CD4-positive, alpha-beta T cell treated with Interleukin-6 for 4 hours (primary cell): ENCODE measurements at regions not wholly inside any gene's neighbourhood (a gene's known extent, or its start where the extent isn't known, plus 50 kb on each side); places are given as distances from the start of the nearest gene placed in this dataset.

Source experiments
- DNase-seq: peaks from one replicate; pipeline ENCODE4 v3.0.0-alpha.2; 2020; ENCODE audit warnings: mixed read lengths

DNA sequence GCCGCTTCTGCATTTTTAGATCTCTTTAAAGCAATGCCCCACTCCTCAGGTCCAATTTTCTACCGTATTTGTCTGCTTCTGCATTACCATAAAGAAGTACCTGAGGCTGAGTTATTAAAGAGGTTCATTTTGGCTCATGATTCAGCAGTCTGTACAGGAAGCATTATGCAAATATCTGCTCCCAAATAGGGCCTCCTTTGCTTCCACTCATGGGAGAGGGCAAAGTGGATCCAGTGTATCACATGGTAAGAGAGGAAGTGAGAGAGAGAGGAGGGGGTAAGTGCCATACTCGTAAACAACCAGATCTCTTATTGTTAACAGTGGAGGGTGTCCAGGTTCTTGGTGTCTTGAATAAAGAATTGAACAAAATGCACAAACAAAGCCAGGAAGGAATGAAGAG is 316.1 kb upstream of the SEL1L start:
- no peak for DNase-seq

DNA sequence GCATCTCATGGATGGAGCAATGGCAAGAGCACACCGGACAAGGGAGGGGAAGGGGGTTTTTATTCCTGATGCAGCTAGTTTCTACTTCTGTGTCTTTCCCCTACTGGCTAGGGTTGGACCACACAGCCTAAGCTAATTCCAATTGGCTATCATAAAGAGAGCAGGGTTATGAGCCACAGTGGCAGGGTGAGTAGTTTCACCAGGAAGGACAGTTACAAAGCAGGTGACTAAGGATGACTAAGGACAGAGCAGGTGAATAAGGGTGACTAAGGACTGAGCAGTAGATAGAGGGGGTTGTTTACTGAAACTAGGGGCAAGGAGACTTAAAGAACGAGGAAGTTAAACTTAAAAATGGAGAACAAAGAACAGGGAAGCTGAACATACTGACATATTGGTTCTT is 321.4 kb upstream of the SEL1L start:
- DNase-seq, result no peak

DNA sequence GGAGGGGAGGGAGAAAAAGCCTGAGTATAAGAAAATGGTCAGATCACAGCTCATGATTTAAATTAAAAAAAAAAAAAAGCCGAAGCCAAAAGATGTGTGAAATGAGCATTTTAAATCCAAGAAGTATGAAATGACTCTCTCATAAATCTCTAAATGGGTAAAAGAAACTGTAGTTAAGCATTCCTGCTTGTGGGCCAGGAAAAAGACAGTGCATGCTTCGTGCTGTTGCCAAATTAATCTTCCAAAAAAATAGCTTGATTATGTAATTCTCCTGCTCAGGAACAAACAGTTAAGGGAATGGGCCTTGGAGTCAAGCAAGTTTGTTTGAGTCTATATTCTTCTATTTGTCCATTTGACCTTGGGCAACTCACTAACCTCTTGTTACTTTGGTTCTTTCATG is 325.4 kb upstream of the SEL1L start:
- DNase-seq, result no peak

DNA sequence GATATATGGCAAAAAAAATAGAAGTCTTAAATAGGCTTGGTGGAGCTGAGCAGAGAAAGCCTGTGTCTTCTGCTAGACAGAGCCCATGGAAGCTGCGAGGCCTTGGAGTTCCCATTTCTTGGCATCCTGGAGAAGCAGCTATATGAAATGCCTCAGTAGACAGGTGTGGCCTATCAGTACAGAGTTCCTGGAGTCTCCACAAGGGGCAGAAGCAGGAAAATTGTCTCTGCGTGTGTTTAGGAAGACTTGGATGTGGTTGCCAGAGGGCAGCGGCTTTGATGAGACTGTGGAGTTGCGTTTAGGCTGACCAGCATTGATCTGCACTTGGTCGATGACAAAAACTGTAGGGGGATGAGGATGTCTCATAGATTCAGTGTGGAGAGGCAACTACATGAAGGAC is 334.5 kb upstream of the SEL1L start:
- no peak for DNase-seq

DNA sequence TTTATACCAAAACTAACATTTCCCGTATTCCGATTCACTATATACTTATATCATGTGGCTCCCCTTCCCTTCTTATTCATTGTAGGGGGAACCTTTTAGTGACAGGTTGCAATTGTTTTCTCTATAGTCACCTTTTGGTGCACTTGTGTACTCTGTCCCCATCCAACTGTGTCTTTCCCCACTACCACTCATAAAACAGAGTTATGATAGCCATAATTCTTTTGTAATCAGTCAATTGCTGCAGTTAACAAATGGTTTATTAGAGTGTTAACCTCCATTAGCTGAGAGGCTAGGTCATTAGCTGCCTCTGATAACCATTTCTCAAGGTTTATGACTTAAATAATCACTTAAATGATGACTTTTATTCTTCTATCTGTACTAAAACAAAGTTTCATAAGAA is 338.1 kb upstream of the SEL1L start:
- DNase-seq, result no peak

DNA sequence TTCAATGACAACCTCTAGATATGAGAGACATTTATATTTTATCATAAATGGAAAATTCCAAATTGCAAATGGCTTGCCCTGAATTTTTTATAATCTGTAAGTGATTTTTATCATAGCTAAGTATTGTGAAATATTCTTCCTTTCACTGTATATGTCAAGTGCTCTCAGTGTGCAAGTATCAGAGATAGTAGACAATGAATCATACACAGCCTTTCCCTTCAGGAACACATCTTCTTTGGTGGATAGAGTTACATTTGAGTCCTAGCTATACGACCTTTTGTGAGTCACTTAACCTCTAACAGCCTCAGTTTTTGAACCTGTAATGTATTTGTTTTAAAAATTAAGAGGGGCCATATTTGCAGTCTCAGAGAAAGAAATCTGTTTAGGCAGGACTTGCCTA is 350.7 kb upstream of the SEL1L start:
- no peak for DNase-seq

DNA sequence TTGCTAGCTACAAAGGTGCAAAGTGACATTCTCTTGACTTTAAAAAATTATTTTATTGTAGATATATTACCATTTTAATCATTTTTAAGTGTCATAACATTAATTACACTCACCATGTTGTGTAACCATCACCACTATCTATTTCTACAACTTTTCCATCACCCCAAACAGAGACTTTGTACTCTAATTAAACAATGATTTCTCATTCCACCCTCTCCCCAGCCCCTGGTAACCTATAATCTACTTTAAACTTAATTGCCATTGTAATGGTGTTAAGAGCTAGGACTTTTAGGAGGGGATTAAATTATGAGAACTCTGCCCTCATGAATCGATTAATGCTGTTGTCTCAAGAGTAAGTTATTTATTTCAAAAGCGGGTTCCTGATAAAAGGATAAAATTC is 352.9 kb upstream of the SEL1L start:
- DNase-seq, result no peak

DNA sequence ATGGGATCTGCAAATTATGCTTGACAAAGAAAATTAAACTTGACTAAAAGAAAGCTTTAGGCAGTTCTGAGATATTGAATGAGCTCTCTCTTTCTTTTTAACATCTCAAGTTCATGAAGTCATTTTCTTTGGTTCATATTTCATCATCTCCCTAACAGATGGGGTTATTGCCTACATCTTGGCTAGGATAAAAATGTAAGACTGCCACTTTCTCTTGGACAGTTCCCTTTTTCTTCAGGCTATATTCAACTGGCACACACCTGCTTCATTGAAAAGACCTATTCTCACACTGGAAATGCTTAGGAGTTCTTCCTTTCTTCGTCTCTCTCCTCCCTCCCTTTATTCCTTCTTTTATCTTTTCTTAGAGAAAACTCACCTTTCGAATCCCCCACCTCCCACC is 355.9 kb upstream of the SEL1L start:
- DNase-seq, result no peak

DNA sequence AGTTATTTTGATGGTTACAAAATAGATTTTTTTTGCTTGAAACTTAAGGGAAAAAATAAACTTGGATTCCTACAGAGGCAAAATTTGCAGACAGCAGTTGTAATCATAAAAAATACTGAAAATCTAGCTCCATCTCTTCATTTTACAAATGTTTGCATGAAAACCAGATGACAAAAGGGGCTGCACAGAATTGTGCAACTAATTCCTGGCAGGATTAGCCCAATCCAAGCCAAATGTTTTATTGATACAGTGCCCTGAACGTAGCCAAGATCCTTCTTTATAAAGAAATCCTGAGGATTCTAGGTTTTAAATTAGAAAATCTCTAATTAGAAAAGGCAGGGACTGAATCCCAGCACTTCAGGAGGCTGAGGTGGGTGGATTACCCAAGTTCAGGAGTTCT is 356.4 kb upstream of the SEL1L start:
- DNase-seq, result no peak

DNA sequence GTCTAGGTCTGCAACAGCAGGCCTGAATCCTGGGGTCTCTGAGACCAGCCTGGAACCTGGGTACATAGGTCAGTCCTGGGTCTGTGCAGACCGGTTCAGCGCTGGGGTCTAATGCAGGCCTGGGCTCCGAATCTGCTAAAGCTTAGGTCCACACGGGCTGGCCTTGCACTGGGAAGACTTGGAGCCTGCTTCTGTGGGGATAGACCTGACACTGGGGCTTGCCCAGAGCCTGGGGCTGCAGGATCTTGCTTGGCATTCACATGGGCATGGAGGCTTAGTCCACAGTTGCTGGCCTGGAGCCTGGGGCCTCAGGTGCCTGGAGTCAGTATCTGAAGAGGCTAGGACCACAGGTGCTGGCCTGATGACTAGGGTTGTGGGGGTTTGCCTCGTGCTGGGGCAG is 369.8 kb upstream of the SEL1L start:
- no peak for DNase-seq

DNA sequence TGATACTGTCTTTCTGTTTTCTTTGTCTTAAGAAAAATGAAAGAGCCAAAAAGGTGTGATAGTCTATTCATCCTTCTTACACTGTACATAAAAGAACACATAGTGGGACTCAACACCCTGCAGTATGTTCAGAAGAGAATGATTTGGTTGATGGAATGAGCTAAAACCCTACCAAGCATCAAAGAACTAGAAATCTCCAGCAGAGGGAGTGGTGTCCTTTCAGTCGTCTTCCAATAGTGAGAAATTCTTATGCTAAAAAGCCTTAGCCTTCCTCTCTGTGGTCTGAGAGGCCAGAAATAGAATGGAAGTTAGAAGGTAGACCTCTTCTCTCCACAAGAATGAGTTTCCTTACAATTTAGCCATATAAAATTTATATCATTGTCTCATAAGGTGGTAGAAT is 393.4 kb upstream of the SEL1L start:
- no peak for DNase-seq

DNA sequence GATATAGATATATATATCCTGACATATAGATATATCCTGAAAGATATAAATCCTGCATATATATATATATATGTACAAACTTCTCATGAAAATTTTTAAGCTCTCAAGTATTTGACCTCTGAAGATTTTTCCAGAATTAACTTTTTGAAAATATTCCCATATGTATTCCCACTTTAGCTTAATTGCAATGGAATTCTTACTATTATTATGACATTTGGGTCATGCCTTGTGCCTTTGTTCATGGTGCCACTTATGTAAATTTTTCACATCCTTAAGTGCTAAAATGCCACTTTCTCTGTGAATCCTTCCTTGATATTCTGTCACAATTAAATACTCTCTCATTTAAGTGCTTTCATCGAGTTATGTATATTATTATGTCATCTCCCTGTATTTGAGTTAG is 398.2 kb upstream of the SEL1L start:
- DNase-seq, result no peak

DNA sequence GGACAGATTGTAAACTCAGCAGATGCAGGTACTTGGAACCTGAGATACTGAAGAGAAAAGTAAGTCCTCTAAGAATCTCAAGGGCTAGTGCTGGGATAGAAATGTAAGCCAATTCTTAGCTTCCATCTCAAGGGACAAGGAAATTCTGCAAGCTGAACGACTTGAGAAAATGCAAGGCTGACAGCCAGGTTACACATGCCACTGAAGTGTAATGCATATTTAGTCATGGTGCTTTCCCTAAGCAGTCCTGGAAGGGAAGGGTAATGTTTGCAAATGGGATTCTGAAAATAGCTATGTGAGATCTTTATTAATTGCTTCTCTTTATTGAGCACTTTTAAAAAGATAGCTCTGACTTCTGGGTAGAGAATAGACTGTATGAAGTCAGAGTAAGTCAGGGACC is 402.7 kb upstream of the SEL1L start:
- DNase-seq, result no peak

DNA sequence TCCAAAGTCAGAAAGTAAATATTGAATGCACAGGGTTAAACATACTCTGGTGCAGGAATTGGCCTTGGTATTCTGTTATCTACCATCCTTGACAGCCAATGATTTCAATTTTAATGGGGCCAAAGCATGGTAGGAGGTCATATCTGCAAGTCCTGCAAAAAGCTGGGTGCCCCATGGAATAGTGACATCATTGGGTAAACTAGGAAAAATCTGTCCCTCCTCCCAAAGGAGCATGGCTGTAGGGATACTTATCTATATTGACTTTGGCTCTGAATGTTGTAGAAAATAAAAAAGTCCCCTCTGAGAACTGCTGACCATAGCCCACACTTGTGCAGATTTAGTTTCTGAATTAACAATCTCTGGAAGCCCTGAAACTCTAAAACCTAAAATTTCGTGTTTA is 403.2 kb upstream of the SEL1L start:
- DNase-seq, result no peak

DNA sequence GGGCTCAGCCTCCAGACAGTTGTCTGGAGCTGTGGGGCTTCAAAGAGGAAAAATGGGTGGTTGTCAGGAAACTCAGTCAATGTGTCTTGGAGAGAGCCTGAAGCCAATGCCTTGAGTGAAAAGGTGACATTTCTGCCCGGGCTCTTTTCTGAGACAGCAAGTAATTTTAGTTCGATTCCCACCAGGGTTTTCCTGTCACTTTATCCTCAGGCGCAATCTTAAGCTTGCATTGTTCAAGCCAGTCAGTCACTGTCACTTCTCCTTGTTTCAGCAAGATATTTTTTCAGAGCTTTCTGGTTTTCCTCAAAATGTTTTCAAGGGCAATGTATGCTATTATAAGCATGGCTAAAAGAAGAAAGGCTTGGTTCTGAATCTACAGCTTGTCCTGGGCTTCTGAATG is 404.7 kb upstream of the SEL1L start:
- DNase-seq, result no peak

DNA sequence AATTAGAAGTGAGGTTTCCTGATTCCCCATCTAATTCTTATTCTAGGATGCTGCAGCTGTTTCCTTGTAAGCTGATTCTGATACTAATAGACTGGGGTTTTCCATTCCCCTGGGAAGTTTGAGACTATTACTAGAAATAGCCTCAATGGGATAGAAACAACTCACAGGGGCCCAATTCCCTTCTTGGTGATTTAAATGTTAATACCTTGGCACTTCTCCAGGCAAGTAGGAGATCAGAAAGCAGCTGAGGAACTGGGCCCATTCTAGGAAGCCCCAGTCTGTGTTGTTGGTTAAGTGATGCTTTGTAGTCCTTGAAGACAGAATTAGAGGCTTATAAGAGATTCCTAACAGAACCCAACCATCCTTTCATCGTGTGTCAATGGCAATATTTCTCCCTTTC is 407.0 kb upstream of the SEL1L start:
- DNase-seq, result no peak

DNA sequence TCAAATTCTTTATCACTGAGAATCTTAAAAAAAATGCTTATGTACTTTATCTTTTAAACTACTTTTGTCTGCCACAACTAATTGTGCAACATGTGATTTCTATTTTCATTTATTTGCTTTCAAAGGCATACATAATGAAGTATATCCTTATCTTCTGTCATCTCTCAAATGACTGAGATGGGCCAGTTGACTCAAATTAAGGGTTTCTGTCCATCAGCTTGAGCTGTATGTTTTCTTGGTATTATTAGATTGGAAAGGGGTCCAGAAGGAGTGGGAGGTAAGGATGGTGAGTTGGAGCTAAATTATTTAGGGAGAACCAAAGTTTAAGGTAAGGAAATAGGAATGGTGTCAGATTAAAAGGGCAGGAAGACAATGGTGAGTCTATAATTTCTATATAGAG is 408.4 kb upstream of the SEL1L start:
- no peak for DNase-seq

DNA sequence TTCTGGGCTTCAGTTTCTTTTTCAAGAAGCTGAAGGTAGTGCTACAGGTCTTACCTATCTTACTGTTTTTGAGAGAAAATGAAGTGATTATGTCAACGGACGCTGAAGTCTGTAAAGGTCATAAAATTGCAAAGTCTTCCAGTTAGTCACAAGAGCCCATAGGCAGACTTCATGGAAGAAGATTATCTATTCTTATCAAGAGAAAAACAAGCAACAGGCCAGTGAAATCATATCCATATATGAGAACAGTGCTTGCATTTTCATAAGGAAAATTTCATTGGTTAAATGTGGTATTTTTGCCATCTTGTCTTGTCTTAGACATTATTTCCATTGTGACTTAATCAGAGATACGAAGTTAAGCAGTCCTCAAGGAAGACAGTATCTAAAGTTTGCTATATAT is 412.7 kb upstream of the SEL1L start:
- no peak for DNase-seq

DNA sequence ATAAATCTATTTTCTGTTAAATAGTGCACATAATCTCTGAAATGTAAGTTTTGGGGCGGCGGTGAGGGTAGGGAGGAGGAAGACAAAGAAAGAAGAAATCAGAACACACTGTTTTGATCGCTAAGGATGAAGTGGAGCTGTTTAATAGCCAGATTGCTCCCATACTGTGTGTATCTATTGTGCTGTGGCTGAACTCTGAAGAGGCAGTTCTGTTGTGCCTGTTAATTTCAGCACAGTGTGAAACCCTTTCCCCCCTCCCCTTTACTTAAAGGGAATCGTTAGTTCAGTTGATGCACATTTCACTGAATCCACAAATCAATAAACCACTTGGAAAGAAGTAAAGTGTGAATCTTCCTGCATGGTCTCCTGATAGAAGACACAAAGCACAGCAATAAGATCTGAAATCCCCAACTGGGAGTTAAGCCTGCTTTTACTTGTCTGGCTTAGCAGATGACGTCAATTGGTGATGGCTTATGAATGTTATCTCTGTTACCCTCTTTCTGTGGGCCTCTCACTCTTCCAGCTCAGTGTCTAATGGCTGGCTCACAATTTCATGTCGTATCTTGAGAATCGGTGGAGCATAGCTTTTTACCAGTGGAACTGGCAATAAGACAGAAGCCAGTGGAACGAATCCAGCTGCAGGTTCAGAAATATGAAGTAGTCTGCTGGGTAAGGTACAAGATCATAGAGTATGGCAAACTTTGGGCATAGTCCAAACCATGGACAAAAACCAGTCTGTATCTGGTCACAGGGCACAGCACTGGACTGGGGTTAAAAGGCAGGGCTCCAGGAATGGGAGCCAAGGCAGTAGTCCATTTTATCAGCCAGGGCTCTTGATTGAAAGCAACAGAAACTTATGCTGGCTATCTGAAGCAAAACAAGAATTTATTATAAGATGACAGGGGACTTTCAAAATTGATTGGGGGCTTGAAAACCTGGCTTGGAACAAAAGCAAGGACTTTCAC is 413.5 kb upstream of the SEL1L start:
- no peak for DNase-seq

DNA sequence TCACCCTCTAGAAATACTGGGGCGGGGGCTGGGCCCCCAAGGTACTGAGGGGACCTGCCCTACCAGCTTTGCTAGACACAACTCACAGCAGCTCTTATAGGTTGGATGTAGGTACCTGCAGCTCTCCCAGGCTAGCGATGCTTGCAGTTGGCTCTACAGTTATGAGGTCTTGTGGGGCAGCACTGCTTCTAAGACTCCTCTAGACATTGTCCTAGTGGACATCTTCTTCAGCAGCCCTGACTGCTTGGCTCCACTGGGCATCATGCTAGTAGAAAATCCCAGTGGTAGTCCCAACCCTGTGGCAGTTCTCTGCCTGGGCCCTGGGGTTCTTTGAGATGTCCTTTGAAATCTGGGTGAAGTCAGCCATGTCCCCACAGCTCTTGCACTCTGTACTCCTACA is 419.3 kb upstream of the SEL1L start:
- no peak for DNase-seq

DNA sequence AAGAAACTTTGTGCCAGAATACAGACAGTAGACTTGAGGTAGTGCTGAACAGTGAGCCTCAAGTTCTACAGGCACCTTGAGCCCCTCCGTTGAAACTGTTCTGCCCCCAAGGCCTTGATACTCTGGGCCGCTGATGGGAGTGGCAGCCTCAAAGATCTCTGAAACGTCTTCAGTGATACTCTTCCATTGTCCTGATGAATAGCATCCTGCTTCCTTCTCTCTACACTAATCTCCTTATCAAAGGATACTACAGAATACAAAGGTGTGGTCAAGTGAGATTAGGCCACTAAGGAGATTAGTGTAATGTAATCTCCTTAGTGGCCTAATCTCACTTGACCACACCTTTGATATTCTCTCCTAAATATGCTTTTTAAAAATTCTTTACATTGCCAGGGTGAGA is 419.8 kb upstream of the SEL1L start:
- DNase-seq, result no peak

DNA sequence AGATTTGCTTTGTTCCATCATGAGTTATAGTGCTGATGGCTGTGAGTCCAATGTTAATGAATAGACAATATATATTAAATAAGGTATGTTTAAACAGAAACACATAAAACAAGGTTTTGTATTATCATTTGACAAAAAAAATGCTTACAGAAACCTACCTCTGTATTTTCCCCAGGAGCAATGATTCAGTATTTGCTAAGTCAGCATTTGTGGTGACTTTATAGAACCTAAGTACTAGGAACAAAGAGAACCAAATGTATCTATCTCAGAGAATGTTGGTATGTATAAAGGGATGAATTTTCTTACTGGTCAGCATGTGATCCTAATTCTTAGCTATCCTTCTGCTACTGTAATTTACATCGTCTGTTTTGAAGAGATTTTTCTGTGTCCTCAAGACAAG is 421.5 kb upstream of the SEL1L start:
- no peak for DNase-seq

DNA sequence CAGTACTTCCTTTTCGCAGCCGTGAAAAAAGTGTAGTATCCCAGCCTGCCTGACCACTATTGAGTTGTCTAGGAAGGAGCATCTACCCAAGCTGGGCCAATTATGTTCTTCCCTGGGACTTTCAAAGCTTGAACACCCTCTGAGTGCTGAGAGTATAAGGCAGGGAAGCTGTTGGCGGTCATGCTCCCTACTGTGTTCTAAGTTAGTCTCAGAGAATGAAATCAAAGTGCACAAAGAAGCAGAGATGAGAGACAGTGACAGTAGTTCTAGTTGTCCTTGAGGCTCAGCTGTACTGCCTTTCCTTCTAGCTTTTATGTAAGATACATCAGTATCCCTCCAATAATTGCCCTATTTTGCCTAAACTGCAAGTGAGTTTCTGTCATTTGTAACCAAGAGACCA is 427.1 kb upstream of the SEL1L start:
- DNase-seq, result no peak

DNA sequence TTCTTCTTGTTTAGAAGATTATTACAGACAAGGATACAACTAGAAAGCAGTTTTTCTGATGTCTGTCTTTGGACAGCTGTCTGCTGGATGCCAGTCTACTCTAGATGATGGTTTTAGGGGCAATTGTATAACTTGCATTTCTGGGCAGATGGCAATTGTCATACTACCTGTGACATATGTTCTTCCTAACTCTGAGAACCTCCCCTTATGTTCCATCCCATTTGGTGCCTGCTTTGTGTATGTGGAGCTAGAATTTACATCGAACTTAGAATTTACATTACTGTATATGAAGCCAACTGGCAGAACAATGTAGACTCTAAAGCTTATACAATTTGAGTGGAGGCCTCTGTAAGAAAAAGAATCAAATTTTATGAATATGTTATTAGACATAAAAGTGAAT is 430.2 kb upstream of the SEL1L start:
- DNase-seq, result no peak

DNA sequence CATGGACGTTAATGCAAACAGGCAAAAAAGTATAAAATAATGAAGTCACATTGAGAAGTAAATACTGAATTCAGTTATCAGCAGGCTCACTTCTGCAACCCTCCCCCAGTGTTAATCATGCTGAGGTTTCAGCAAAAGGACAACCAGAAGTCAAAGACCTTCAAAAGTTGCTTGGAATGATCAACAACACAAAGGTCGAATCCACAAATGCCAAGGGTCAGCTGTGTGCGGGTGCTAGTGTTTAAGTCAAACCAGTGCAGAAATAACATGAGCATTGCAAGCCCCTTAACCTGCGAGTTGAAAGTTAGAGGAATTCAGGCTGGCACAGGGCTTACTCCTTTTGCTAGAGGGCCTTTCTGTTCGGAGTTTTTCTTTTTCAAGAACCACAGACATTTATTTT is 436.7 kb upstream of the SEL1L start:
- DNase-seq, result no peak
